ENCODE measurements at regions not wholly inside any gene's neighbourhood (a gene's known extent, or its start where the extent isn't known, plus 50 kb on each side); places are given as distances from the start of the nearest gene placed in this dataset.
A peak's percentile ranks its signal among the peaks of the same experiment; 100 is the strongest.
"Not testable (repeated sequence)": the region's sequence is repeated elsewhere in the genome, so short reads cannot be mapped to it uniquely, and the experiment has no call there.

DNA sequence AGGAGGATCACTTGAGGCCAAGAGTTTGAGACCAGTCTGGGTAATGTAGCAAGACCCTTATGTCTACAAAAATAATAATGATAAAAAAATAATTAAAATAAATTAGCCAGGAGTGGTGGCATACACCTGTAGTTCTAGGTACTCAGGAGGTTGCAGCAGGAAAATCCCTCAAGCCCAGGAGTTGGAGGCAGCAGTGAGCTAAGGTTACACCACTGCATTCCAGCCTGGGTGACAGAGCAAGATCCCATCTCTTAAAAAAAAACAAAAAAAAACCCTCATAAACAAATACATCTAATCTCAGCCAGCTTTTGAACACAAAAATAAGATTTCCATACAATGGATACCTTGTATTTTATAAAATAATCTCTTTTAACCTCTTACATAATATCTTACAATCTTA, 363.3 kb upstream of the KLF4 start:
- no peak for DNase-seq

DNA sequence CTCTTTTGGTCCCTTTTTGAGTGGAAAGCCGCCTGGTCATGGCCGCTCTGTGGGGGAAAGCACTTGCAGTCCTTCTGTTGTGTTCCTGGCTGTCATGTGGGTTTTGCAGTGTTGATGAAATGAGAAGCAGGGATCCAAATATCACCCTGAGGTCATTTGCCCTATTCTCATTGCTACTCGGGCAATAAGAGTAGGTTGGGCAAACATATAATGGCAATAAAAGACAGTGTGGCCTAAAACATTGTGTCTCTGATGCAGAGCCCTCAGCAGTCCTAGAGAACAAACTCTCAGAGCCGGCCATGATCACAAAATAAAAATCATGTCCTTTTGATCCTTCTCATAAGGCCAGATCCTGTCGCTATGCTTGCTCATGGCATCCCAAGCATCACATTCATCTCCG, 361.1 kb upstream of the KLF4 start:
- DNase-seq = no peak

DNA sequence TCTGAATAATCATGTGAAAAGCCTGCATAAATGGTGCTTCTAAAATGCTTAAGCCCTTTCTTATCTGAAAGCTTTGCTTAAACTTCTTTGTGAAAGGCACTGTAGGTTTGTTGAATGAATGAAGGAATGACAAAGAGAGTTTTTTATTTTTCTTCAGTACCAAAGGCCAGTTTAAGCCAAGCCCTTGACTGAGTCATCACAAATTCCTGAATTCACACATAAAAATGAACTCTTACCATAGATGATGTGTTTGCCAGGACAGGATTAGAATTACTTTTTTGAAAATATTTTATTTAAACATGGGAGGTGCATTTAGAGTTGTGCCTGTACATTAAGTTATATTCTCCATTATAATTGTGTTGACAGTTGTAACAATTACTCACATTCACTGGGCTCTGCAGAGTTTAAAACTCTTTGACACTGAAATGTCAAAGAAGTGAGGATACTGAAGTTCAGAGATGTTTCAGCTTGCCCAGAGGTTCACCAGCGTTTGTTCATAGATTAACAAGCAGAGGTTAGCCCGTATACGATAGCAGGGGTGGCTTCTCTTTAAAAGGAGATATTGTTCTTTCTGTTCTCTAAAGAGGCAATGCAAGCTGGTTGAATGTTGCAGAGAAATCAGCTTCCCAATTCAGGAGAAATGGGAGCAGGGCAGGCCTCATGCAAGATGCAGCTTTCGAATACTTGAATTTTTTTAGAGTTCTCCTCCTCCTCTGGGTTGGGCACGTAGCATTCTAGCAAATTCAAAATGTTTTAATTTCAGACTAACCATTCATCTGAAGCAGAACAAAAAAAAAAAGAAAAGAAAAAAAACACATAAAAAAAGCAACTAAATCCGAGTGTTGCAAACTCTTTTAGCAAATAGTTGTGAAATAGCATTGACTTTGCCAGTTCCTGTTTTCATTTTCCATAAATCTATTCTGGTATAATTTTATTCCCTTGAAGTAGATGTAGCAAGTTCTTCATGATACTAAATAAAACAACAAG, 358.7 kb upstream of the KLF4 start:
- peak; percentile 32 for DNase-seq

DNA sequence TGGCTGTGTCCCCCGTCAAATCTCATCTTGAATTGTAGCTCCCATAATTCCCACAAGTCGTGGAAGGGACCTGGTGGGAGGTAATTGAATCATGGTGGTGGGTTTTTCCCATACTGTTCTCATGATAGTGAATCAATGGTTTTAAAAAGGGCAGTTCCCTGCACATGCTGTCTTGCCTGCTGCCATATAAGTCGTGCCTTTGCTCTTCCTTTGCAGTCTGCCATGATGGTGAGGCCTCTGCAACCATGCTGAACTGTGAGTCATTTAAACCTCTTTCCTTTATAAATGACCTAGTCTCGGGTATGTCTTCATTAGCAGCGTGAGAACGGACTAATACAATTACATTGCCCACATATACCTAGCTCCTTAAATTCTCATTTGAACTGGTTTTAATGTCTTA, 353.0 kb upstream of the KLF4 start:
- no peak for DNase-seq

DNA sequence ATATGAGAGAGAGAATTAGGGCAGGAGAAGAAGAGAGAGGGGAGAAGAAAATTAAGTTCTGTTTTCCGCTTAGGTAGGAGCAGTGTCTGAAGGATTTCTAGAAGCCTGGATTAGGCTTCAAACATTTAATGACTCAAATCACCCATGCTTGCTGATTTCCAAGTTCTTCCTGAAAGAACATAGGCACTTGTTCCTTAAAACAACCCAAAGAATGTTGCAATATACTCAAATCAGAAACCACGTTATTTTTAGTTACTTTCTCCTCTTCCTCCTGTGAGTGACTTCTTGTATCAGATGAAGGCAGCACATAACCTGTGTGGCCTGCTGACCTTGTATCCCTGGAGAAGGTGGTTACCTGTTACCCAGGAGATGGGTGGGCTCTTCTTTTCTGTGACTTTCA, 351.5 kb upstream of the KLF4 start:
- no peak for DNase-seq

DNA sequence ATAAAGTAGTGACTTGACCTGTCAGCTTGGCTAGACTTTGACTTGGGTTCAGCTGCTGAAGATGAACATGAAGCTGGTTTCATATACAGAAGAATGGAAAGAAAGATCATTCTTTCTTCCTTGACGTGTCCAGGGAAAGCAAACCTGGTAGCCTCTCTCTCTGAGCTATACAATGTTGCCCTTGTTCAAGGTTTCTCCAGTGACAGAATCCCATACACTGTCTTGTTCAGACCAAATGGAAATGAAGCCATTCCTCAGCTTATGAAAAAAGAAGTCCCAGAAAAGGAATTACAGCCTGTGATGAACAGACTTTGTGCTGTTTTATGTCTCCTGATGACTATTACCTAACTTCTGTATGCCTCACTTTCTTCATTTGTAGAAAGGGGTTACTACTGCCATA, 349.8 kb upstream of the KLF4 start:
- no peak for DNase-seq

DNA sequence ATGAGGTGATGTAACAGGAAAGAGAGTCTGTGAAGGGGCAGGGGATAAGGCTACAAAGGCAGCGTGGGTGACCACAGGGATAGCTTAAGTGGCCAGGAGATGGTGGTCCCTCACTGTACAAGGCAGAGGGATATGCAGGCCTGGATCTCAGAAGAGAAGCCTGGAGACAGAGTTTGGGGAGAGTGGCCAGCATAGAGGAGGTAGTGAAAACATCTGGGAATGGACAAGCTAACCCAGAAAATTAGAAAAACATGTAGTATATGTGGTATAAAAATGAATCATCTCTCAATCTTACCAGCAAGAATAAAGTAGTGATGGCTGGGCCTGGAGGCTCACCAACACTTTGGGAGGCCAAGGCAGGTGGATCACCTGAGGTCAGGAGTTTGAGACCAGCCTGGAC, 349.2 kb upstream of the KLF4 start:
- no peak for DNase-seq

DNA sequence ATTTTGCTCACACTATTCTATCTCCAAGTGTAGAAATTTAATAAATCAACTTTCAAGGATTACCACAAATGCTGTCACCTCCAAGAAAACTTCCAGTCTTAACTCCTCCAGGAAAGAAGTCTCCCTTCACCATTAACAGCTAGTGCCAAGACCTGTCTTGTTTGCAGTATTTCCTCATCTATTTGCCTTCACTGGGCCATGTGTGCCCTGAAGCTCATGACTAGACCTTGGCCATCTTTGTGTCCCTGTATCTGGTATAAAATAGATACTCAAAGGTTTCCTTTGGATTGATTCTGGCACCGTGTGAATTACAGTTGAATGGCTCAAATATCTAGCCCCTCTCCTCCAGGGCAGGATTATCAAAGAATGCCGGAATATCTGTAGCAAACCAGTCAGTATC, 346.7 kb upstream of the KLF4 start:
- DNase-seq = no peak

DNA sequence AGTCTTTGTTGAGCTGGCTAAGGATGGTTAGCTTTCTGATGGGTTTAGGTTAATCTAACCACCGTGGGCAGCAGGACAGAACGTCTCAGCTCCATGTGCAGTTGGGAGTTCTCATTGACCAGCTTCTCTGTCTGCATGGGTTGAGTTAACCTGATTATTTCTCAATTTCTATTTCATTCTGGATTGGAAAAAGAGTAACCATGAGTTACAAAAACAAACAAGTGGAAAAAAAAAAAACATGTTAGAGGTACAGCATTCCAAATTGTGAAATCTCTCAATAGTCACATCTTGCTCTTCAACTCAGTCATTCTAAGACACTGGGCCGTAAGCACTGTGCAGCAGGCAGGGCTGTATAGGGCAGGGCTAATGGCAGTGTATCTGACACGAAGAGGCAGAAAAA, 343.7 kb upstream of the KLF4 start:
- DNase-seq = no peak

DNA sequence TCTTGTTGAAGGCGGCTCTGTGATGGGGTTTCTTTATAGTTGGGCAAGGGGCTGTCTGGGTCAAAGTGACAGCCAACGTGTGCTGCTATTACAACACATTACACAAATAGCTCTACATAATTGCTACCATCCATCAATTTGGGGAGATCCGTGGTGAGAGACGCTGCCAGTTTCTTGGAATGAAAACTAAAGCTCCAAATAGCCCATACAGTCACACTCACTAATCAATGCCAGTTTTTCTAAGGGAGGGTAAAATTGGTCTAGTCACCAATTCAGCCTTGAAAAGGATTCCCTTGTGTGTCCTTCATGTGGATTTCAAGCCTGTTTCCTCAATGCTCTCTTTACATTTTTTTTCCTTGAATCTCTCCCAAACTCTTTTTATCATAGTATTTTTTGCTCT, 343.3 kb upstream of the KLF4 start:
- DNase-seq = no peak

DNA sequence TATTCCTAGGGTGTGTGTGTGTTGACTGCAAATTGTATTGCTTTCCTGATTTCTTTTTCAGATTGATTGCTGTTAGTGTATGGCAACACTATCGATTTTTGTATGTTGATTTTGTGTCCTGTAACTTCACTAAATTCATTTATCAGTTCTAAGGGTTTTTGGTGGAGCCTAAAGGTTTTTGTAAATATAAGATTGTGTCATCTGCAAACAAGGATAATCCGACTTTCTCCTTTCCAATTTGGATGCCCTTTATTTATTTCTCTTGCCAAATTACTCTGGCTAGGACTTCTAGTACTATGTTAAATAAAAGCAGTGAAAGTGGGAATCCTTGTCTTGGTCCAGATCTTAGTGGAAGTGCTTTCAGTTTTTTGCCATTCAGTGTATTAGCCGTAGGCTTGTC, 340.9 kb upstream of the KLF4 start:
- no peak for DNase-seq

DNA sequence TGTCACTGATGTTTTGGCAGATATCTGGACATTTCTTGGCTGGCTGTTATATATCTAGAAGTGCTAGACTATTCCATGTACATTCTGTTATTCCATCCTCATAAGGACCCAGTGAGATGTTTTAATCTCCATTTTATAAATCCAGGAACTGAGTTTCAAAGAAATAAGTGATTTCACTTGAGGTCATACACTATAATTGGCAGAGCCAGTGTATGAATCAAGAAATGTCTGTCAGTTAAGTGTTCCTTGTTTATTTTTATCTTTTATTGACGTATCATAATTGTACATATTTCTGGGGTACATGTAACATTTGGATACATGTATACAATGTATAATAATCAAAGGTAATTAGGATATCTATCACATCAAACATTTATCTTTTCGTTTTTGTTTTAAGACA, 338.3 kb upstream of the KLF4 start:
- no peak for DNase-seq

DNA sequence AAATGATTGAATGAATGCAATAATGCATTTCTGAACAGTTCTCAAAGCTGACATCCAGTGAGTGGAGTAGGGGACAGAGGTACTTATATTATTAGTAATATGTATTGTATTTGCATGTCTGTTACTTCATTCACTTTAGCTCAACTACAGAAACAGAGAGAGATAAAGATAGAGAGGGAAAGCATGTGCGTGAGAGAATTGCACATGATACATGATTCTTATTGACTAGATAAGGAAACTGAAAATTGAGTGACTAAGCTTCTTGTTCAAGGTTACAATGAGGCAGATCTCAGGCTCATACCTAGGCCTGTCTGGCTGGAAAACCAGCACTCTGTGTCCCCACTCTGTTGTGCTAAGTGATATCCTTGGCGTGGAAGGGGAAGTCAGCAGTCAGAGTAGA, 337.7 kb upstream of the KLF4 start:
- DNase-seq = no peak

DNA sequence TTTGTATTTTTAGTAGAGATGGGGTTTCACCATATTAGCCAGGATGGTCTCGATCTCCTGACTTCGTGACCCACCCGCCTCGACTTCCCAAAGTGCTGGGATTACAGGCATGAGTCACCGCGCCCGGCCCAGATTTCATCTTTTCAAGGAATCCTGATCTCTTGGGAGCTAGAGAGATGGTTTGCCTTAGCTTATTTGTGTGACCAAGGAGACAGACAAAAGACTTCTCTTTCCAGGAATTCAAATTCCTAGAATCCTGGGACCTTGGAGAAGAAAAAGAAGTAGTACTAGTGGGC, 337.1 kb upstream of the KLF4 start:
- not testable (repeated sequence) for DNase-seq

DNA sequence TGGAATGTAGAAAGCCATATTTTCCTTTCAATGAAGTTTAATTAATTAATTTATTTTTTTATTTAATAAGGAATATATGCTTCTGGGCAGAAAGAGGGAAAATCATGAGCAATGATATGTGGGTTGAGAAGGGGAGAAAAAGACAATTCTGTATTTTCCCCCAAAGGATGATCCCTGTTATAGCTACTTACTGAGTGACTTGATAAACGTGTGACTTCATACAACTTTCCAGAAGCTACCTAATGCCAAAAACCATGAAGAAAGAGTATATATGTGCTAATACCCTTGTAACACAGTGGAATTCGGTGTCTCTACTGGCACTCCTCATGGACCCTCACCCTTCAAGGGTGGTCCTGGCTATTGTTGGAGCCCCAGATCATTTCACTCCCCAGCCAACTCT, 335.0 kb upstream of the KLF4 start:
- no peak for DNase-seq

DNA sequence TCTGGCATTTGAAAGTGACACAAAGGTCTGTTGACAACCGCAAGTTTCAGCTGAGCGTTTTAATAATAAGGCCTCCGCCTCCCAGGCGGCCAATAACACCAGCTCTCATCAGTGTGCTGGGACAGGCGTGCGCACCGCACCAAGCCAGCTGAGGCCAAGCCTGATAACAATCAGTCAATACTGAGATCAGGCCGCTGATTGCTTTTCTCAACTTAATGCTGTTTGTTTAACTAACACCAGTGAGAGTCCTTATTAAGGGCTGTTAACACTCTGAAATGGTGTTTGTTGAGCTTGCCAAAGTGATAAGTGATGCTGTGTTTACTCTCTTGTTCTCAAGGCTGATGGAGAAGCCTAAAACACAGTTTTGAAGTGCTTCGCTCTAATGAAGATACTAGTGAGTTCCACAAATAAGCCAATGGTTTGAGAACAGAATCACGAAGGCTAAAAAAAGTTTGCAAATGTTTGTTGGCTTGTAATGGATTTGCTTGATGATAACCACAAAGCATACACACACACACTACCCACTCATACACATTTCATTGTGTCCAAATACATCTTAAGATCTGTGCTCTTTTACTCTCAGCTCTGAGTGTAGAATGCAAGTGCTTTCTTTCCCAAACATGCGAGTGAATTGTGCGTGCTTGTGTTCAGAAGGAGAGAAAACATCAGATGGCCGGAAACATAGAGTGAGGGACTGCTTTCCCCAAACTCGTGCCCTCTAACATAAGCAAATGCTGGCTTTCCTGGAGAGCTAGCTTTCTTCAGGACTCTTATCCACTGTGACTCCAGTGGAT, 330.4 kb upstream of the KLF4 start:
- no peak for DNase-seq

DNA sequence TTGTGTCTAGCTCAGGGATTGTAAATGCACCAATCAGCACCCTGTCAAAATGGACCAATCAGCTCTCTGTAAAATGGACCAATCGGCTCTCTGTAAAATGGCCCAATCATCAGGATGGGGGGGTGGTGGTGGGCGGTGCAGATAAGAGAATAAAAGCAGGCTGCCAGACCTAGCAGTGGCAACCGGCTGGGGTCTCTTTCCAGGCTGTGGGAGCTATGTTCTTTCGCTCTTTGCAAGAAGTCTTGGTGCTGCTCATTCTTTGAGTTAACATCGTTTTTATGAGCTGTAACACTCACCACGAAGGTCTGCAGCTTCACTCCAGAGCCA, 328.9 kb upstream of the KLF4 start:
- DNase-seq = not testable (repeated sequence)

DNA sequence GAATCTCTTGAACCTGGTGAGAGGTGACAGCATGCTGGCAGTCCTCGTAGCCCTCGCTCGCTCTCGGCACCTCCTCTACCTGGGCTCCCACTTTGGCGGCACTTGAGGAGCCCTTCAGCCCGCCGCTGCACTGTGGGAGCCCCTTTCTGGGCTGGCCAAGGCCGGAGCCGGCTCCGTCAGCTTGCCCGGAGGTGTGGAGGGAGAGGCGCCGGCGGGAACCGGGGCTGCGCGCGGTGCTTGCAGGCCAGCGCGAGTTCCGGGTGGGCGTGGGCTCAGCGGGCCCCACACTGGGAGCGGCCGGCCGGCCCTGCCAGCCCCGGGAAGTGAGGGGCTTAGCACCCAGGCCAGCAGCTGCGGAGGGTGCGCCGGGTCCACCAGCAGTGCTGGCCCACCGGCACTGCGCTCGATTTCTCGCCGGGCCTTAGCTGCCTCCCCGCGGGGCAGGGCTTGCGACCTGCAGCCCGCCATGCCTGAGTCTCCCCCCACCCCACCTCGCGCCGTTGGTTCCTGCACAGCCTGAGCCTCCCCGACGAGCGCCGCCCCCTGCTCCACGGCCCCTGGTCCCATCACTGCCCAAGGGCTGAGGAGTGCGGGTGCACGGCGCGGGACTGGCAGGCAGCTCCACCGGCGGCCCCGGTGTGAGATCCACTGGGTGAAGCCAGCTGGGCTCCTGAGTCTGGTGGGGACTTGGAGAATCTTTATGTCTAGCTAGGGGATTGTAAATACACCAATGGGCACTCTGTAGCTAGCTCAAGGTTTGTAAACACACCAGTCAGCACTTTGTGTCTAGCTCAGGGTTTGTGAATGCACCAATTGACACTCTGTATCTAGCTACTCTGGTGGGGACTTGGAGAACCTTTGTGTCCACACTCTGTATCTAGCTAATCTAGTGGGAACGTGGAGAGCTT, 328.3 kb upstream of the KLF4 start:
- not testable (repeated sequence) for DNase-seq

DNA sequence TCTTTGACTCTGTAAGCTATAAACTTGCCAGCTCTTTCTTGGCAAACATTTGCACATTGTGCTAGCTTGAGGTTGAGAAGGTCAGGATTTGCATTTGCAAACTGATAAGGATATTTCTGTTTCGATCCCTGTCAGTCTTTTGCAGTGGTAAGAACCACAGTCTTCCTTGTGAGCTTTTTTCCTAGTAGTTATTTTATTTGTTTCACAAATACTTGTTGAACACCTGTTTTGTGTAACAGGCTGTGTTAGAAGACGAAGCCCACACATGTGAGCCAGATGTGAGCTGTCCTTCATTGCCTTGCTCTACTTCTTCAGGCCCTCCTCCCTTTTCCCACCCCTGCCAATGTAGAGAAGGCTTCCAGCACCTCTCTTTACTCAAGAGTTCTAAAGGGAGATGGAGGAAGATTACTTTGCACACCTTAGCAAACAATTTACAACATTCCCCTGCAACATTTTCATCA, 327.0 kb upstream of the KLF4 start:
- DNase-seq = no peak

DNA sequence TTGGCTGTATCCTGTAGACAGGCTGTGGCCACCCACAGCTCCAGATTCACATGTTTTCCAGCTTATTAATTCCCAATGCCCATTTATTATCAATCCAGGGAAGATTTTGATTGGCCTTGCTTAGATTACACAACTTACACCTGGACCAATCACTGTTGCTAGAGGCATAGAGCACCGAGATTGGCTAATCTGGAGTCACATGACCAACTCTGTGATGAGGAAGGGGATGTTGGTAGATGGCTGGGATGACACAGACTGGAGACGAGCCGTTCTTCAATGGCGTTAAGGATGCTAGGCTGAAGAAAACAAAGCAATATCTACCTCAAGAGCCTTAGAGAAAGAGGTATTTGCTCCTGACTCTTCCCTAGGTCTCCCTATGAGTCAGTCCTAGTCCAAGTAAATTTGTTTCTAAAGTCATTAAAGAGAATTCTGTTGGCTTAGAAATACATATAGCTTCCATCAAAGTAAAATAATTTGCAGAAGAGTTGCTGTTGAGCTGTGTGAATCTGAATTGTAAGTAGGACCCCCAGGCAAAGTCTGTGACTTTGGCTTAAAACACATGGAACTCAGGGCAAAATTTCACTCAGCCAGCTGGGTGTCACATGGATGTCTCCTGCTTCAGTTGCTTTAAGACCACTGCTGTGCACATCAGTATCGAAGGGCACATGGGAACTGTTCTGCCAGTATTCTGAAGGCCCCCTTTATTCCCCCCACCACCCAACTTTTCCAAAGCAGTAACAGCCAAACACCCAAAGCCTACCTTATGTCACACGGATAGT, 326.4 kb upstream of the KLF4 start:
- DNase-seq = no peak

DNA sequence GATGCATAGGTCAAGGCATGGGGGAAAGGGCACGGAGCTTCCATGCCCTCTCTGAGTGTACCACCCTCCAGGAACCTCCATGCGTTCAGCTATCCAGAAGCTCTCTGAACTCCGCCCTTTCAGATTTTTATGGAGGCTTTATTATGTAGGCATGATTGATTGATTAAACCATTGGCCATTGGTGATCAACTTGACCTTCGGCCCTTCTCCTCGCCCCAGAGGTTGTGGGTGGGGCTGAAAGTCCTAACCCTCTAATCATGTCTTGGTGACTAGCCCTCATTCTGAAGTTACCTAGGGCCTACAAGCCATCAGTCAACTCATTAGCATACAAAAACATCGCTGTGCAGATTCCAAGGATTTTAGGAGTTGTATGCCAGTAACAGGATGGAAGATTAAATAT, 323.7 kb upstream of the KLF4 start:
- no peak for DNase-seq

DNA sequence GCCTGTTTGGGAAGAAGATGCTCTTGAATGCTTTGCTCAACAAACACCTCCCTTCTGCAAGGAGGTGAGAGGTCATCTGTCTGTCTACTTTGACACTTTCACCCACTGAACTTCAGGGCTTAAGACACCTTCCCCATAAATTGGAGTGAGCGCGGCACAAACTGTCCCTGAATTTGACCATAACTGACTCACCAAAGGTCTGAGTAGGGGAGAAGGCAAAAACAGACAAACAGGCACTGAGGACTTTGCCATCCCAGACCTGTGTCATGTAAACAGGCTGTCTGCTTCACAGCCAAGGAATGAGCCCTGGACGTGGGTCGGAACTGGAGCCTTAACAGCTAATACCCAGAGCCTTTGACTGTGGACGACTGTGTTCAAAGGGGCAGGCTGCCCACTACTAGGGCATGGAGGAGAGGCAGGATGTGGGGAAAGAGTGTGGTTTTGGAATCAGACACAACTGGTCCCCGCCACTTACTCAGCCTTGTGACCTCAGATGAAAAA, 320.9 kb upstream of the KLF4 start:
- DNase-seq = peak; percentile 16

Measured in EL (cell line).